Astrocyte (in vitro differentiated cells and primary cell): ENCODE measurements at regions not wholly inside any gene's neighbourhood (a gene's known extent, or its start where the extent isn't known, plus 50 kb on each side); places are given as distances from the start of the nearest gene placed in this dataset.

Source experiments
- DNase-seq: peaks from one replicate; pipeline ENCODE4 v3.0.0-alpha.2; 2010; ENCODE audit warnings: low read depth
- FAIRE-seq: peaks from 2 replicates; lab custom pipeline; 2011; peaks lifted over from hg19 to GRCh38; lab: Jason Lieb, UNC
- H2AFZ ChIP-seq: 2 replicates; pipeline ENCODE4 v1.6.0; 2012; ENCODE audit warnings: low read depth, low read length, inconsistent platforms
- H3K27ac ChIP-seq: 2 replicates; pipeline ENCODE4 v1.5.1; 2011; ENCODE audit warnings: low read depth, low read length, inconsistent platforms
- H3K27me3 ChIP-seq: 2 replicates; pipeline ENCODE4 v1.6.0; 2011; ENCODE audit warnings: low read length, inconsistent platforms; ENCODE audit not compliant: insufficient read depth
- H3K36me3 ChIP-seq: 2 replicates; pipeline ENCODE4 v1.5.1; 2011; ENCODE audit warnings: low read length, inconsistent platforms; ENCODE audit not compliant: insufficient read depth
- H3K4me1 ChIP-seq: 2 replicates; pipeline ENCODE4 v1.5.1; 2011; ENCODE audit warnings: low read length, inconsistent platforms; ENCODE audit not compliant: insufficient read depth
- H3K4me2 ChIP-seq: 2 replicates; pipeline ENCODE4 v1.6.0; 2012; ENCODE audit warnings: low read length, inconsistent platforms
- H3K4me3 ChIP-seq: 2 replicates; pipeline ENCODE4 v1.5.1; 2011; ENCODE audit warnings: low read depth, mild to moderate bottlenecking, low read length, inconsistent platforms; ENCODE audit not compliant: insufficient read depth
- H3K79me2 ChIP-seq: 2 replicates; pipeline ENCODE4 v1.6.0; 2012; ENCODE audit warnings: mild to moderate bottlenecking, low read length, inconsistent platforms; ENCODE audit not compliant: insufficient read depth
- H3K9ac ChIP-seq: 2 replicates; pipeline ENCODE4 v1.6.0; 2012; ENCODE audit warnings: mild to moderate bottlenecking, low read length, inconsistent platforms
- H3K9me3 ChIP-seq: 2 replicates; pipeline ENCODE4 v1.5.1; 2012; ENCODE audit warnings: low read depth, mild to moderate bottlenecking, low read length, inconsistent platforms; ENCODE audit not compliant: insufficient read depth
- H4K20me1 ChIP-seq: 2 replicates; pipeline ENCODE4 v1.6.0; 2012; ENCODE audit warnings: low read length, inconsistent platforms; ENCODE audit not compliant: insufficient read depth
- H3K27ac Mint-ChIP-seq: one replicate; pipeline ENCODE4 v1.8.0; 2021; ENCODE audit warnings: mild to moderate bottlenecking, mixed read lengths; ENCODE audit not compliant: unreplicated experiment
- H3K27me3 Mint-ChIP-seq: one replicate; pipeline ENCODE4 v1.8.0; 2021; ENCODE audit warnings: low read depth, mixed read lengths; ENCODE audit not compliant: unreplicated experiment
- H3K36me3 Mint-ChIP-seq: one replicate; pipeline ENCODE4 v1.8.0; 2021; ENCODE audit warnings: low read depth, mixed read lengths; ENCODE audit not compliant: unreplicated experiment
- H3K4me1 Mint-ChIP-seq: one replicate; pipeline ENCODE4 v1.8.0; 2021; ENCODE audit warnings: low read depth, mixed read lengths; ENCODE audit not compliant: unreplicated experiment
- H3K4me3 Mint-ChIP-seq: one replicate; pipeline ENCODE4 v1.8.0; 2021; ENCODE audit warnings: mild to moderate bottlenecking, moderate library complexity, mixed read lengths; ENCODE audit not compliant: unreplicated experiment
- H3K9me3 Mint-ChIP-seq: one replicate; pipeline ENCODE4 v1.8.0; 2021; ENCODE audit warnings: mild to moderate bottlenecking, mixed read lengths; ENCODE audit not compliant: unreplicated experiment
- EZH2 ChIP-seq: IDR thresholded peaks from 2 replicates; pipeline ENCODE4 v1.6.1; 2012; ENCODE audit warnings: mild to moderate bottlenecking, low read length, inconsistent platforms; ENCODE audit not compliant: insufficient read depth
- TF ChIP-seq, protein P1 (sequence below): IDR thresholded peaks from 2 replicates; pipeline ENCODE4 v1.5.1; 2011; ENCODE audit warnings: low read depth, mild to moderate bottlenecking, inconsistent platforms, low read length, moderate library complexity; ENCODE audit not compliant: insufficient read depth

DNA sequence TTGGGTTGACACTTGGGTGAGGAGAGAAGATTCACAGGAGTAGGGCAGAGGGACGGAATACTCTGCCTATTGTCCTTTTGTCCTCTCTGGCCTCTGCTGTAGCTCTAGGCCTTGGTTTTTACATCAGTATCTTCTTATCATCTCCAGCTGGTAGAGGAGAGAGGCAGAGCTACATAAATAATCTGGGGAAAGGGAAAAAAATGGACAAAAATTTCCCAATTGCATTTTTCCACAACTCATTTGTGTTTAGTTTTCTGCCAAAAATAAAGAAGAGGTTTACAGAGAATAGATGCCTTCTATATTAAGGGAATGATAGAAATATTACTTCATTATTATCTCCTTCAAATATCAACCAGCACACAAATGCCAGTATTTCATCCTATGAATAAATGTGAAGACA lies 216.4 kb upstream of the P2RY1 start:
- no peaks in the 10 kb centered on the region for H3K27me3 Mint-ChIP-seq
- peaks cover 1% of the 10 kb centered on the region for H3K36me3 Mint-ChIP-seq
- no peak overlapping the region for H3K9ac ChIP-seq
- no peaks in the 10 kb centered on the region for H3K4me1 ChIP-seq
- DNase-seq (no peak), FAIRE-seq (no peak)
- no peak overlapping the region for H3K4me2 ChIP-seq
- H3K4me1 Mint-ChIP-seq: peaks cover 11% of the 10 kb centered on the region
- H3K27ac Mint-ChIP-seq: no peak overlapping the region
- no peak overlapping the region for H3K4me3 ChIP-seq
- no peaks in the 10 kb centered on the region for H3K27me3 ChIP-seq
- H3K79me2 ChIP-seq: no peaks in the 10 kb centered on the region
- no peaks in the 10 kb centered on the region for H4K20me1 ChIP-seq
- no peaks in the 10 kb centered on the region for H3K36me3 ChIP-seq
- no peak overlapping the region for H3K27ac ChIP-seq
- no peaks in the 10 kb centered on the region for H3K9me3 ChIP-seq
- TF ChIP-seq EZH2: no peak
- TF ChIP-seq, protein P1, sequence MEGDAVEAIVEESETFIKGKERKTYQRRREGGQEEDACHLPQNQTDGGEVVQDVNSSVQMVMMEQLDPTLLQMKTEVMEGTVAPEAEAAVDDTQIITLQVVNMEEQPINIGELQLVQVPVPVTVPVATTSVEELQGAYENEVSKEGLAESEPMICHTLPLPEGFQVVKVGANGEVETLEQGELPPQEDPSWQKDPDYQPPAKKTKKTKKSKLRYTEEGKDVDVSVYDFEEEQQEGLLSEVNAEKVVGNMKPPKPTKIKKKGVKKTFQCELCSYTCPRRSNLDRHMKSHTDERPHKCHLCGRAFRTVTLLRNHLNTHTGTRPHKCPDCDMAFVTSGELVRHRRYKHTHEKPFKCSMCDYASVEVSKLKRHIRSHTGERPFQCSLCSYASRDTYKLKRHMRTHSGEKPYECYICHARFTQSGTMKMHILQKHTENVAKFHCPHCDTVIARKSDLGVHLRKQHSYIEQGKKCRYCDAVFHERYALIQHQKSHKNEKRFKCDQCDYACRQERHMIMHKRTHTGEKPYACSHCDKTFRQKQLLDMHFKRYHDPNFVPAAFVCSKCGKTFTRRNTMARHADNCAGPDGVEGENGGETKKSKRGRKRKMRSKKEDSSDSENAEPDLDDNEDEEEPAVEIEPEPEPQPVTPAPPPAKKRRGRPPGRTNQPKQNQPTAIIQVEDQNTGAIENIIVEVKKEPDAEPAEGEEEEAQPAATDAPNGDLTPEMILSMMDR: no peak
- H3K9me3 Mint-ChIP-seq: peaks cover 4% of the 10 kb centered on the region
- H2AFZ ChIP-seq: no peak overlapping the region
- H3K4me3 Mint-ChIP-seq: no peak overlapping the region

DNA sequence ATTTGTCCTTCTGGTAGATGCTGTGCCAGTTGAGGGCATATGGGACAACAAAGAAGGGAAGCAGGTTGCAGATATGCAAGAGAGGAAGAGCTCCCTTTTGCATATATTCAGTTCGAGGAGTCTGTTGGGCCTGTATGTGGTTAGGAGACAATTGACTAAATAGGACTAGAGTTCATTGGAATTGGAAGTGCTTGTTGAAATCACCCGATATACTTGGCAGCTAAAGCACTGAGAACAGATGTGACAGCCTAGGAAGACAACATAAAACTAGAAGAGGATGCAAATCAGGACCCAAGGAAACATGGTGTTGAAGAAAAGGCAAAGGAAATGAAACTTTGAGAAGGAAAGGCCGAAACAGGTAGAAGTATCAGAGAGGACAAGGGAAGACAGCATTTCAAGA lies 215.2 kb upstream of the P2RY1 start:
- H3K4me3 Mint-ChIP-seq: no peak overlapping the region
- H3K4me3 ChIP-seq: no peak overlapping the region
- no peaks in the 10 kb centered on the region for H3K79me2 ChIP-seq
- peaks cover 11% of the 10 kb centered on the region for H3K4me1 Mint-ChIP-seq
- H3K27ac ChIP-seq: no peak overlapping the region
- H3K27ac Mint-ChIP-seq: no peak overlapping the region
- H3K27me3 Mint-ChIP-seq: no peaks in the 10 kb centered on the region
- TF ChIP-seq, protein P1: no peak
- TF ChIP-seq EZH2: no peak
- no peaks in the 10 kb centered on the region for H4K20me1 ChIP-seq
- no peaks in the 10 kb centered on the region for H3K9me3 ChIP-seq
- peaks cover 1% of the 10 kb centered on the region for H3K36me3 Mint-ChIP-seq
- H3K4me2 ChIP-seq: no peak overlapping the region
- H2AFZ ChIP-seq: no peak overlapping the region
- H3K27me3 ChIP-seq: no peaks in the 10 kb centered on the region
- H3K36me3 ChIP-seq: no peaks in the 10 kb centered on the region
- no peak overlapping the region for H3K9ac ChIP-seq
- DNase-seq: no peak
- peaks cover 4% of the 10 kb centered on the region for H3K9me3 Mint-ChIP-seq
- H3K4me1 ChIP-seq: no peaks in the 10 kb centered on the region
- FAIRE-seq: no peak

DNA sequence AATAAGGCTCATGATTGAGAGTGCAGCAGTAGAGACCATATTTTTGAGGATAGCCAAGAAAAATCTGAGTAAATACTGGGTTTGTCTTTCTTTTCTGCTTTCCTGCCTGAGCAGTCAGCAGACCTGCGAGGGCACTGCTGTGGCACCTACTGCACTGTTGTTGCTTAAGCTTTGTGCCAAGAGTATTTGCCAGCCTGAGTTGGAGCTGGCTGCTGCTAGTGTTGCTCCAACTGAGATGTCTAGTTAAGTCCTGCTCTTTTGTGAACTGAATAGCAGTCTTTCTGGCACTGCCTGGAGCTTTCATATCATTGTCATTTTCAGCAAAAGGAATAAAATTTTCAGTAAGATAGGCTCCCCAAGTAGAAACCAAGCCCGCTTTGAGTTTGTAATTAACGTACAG lies 214.5 kb upstream of the P2RY1 start:
- Histone ChIP-seq H3K9ac (no peak overlapping the region), H3K4me1 (no peaks in the 10 kb centered on the region), H3K9me3 (no peaks in the 10 kb centered on the region), H3K36me3 (no peaks in the 10 kb centered on the region), H4K20me1 (no peaks in the 10 kb centered on the region), H3K27ac (no peak overlapping the region), H3K4me3 (no peak overlapping the region), H3K27me3 (no peaks in the 10 kb centered on the region), H3K4me2 (no peak overlapping the region), H3K79me2 (no peaks in the 10 kb centered on the region), H2AFZ (no peak overlapping the region)
- peaks cover 11% of the 10 kb centered on the region for H3K4me1 Mint-ChIP-seq
- no peak overlapping the region for H3K4me3 Mint-ChIP-seq
- no peak for TF ChIP-seq EZH2
- TF ChIP-seq, protein P1: no peak
- H3K36me3 Mint-ChIP-seq: peaks cover 1% of the 10 kb centered on the region
- no peaks in the 10 kb centered on the region for H3K27me3 Mint-ChIP-seq
- peaks cover 4% of the 10 kb centered on the region for H3K9me3 Mint-ChIP-seq
- H3K27ac Mint-ChIP-seq: no peak overlapping the region
- FAIRE-seq (no peak), DNase-seq (no peak)
